H1 (cell line): ENCODE measurements at regions not wholly inside any gene's neighbourhood (a gene's known extent, or its start where the extent isn't known, plus 50 kb on each side); places are given as distances from the start of the nearest gene placed in this dataset.

Experiments
- CTCF ChIA-PET: fragments of 300-600 bp; sonication (Branson Sonifier 250); formaldehyde crosslinking; loops from one replicate; lab custom pipeline; 2021; ENCODE audit not compliant: partially characterized antibody; lab: Charles Lee
- POLR2A ChIA-PET: fragments of 300-600 bp; sonication (Branson Sonifier 250); formaldehyde crosslinking; loops from one replicate; lab custom pipeline; 2021; ENCODE audit warnings: inconsistent platforms; ENCODE audit not compliant: partially characterized antibody; lab: Charles Lee
- DNase-seq, 2 experiments: peaks; one replicate each; pipeline versions ENCODE4 v3.0.0 to v3.0.0-alpha.2; 2010 to 2022; ENCODE audit warnings: low spot score in 2 of 2, low read depth in 1 of 2, mixed read lengths in 1 of 2
- FAIRE-seq: peaks from 2 replicates; lab custom pipeline; 2011; peaks lifted over from hg19 to GRCh38; lab: Jason Lieb, UNC
- H2AFZ ChIP-seq: 2 replicates; pipeline ENCODE4 v1.8.1; 2012; ENCODE audit warnings: low read length, inconsistent platforms
- H2AK5ac ChIP-seq: 2 replicates; pipeline ENCODE4 v1.6.1; 2013; ENCODE audit warnings: low read depth, low read length
- H2BK120ac ChIP-seq: replicated peaks from 2 replicates; pipeline ENCODE3; 2013; ENCODE audit warnings: low read depth, low read length, inconsistent platforms
- H2BK12ac ChIP-seq: 2 replicates; pipeline ENCODE4 v1.6.1; 2013; ENCODE audit warnings: low read depth, low read length
- H2BK15ac ChIP-seq: 2 replicates; pipeline ENCODE4 v1.6.1; 2013; ENCODE audit warnings: low read length
- H2BK20ac ChIP-seq: 2 replicates; pipeline ENCODE4 v1.6.1; 2013; ENCODE audit warnings: low read length
- H2BK5ac ChIP-seq: 2 replicates; pipeline ENCODE4 v1.6.1; 2013; ENCODE audit warnings: low read depth, low read length
- H3K14ac ChIP-seq: 2 replicates; pipeline ENCODE4 v1.6.1; 2013; ENCODE audit warnings: inconsistent platforms; ENCODE audit not compliant: insufficient read length
- H3K18ac ChIP-seq: 2 replicates; pipeline ENCODE4 v1.6.1; 2013; ENCODE audit warnings: low read length; ENCODE audit errors: extremely low read depth
- H3K23ac ChIP-seq: 2 replicates; pipeline ENCODE4 v1.6.1; 2013; ENCODE audit warnings: inconsistent platforms; ENCODE audit not compliant: insufficient read length
- H3K23me2 ChIP-seq: 2 replicates; pipeline ENCODE4 v1.6.1; 2013; ENCODE audit warnings: low read depth, low read length
- H3K27ac ChIP-seq: 2 replicates; pipeline ENCODE4 v1.6.1; 2011; ENCODE audit warnings: low read depth, low read length, inconsistent platforms
- H3K27me3 ChIP-seq, 4 experiments: replicated peaks in 1 of 4; 1 replicate in 1 of 4; 2 replicates in 3 of 4; pipeline versions ENCODE4 v1.6.1 to v1.8.1; 2011 to 2013; ENCODE audit warnings: low read length in 3 of 4, mild to moderate bottlenecking in 3 of 4, inconsistent platforms in 2 of 4, mixed read lengths in 2 of 4, moderate library complexity in 1 of 4; ENCODE audit not compliant: control insufficient read depth in 3 of 4, insufficient read depth in 3 of 4; ENCODE audit errors: extremely low read depth in 1 of 4
- H3K36me3 ChIP-seq, 4 experiments: 2 replicates each; pipeline versions ENCODE4 v1.6.1 to v1.8.1; 2011 to 2013; ENCODE audit warnings: mild to moderate bottlenecking in 4 of 4, low read length in 3 of 4, moderate library complexity in 2 of 4, control low read depth in 1 of 4, inconsistent platforms in 1 of 4; ENCODE audit not compliant: insufficient read depth in 4 of 4, control insufficient read depth in 2 of 4
- H3K4ac ChIP-seq: replicated peaks from 2 replicates; pipeline ENCODE3; 2013; ENCODE audit warnings: low read length, low read depth, mixed read lengths, inconsistent platforms; ENCODE audit not compliant: insufficient read length
- H3K4me1 ChIP-seq, 4 experiments: replicated peaks in 1 of 4; 1 replicate in 1 of 4; 2 replicates in 3 of 4; pipeline versions ENCODE4 v1.6.1 to v1.8.1; 2011 to 2013; ENCODE audit warnings: low read length in 3 of 4, inconsistent platforms in 2 of 4, mixed read lengths in 1 of 4; ENCODE audit not compliant: insufficient read depth in 4 of 4, control insufficient read depth in 3 of 4
- H3K4me2 ChIP-seq, 2 experiments: 2 replicates each; pipeline versions ENCODE4 v1.6.1 to v1.8.1; 2011 to 2013; ENCODE audit warnings: low read depth in 2 of 2, low read length in 2 of 2, control low read depth in 1 of 2, inconsistent platforms in 1 of 2, mild to moderate bottlenecking in 1 of 2; ENCODE audit not compliant: insufficient read depth in 1 of 2
- H3K4me3 ChIP-seq, 4 experiments: fragments of 200-600, 300-600 bp in 1 of 4; sonication (generic), shearing (Covaris generic), sonication (Bioruptor Twin) in 1 of 4; 2 replicates each; pipeline versions ENCODE4 v1.5.1 to v1.8.1; 2011 to 2016; ENCODE audit warnings: low read length in 4 of 4, low read depth in 3 of 4, control low read depth in 2 of 4, inconsistent platforms in 2 of 4, mild to moderate bottlenecking in 2 of 4, mixed read lengths in 1 of 4, moderate library complexity in 1 of 4; ENCODE audit not compliant: insufficient read depth in 2 of 4; ENCODE audit errors: extremely low read depth in 1 of 4
- H3K56ac ChIP-seq: replicated peaks from 2 replicates; pipeline ENCODE3; 2013; ENCODE audit warnings: low read depth, mild to moderate bottlenecking, mixed read lengths, low read length, inconsistent platforms; ENCODE audit not compliant: insufficient read length
- H3K79me1 ChIP-seq: 2 replicates; pipeline ENCODE4 v1.6.1; 2013; ENCODE audit warnings: low read depth, low read length, control low read depth
- H3K79me2 ChIP-seq, 2 experiments: 2 replicates each; pipeline versions ENCODE4 v1.6.1 to v1.8.1; 2012 to 2013; ENCODE audit warnings: low read length in 2 of 2, mild to moderate bottlenecking in 2 of 2, inconsistent platforms in 1 of 2; ENCODE audit not compliant: insufficient read depth in 2 of 2, control insufficient read depth in 1 of 2
- H3K9ac ChIP-seq, 4 experiments: replicated peaks in 1 of 4; 1 replicate in 1 of 4; 2 replicates in 3 of 4; pipeline versions ENCODE4 v1.6.1 to v1.8.1; 2011 to 2013; ENCODE audit warnings: low read depth in 3 of 4, low read length in 3 of 4, control low read depth in 2 of 4, mild to moderate bottlenecking in 2 of 4, moderate library complexity in 2 of 4, inconsistent platforms in 1 of 4; ENCODE audit errors: extremely low read depth in 1 of 4
- H3K9me3 ChIP-seq, 2 experiments: 2 replicates each; pipeline versions ENCODE4 v1.6.1 to v1.8.1; 2012 to 2013; ENCODE audit warnings: mild to moderate bottlenecking in 2 of 2, moderate library complexity in 2 of 2, control low read depth in 1 of 2, inconsistent platforms in 1 of 2, low read depth in 1 of 2, low read length in 1 of 2, mixed read lengths in 1 of 2; ENCODE audit not compliant: insufficient read depth in 2 of 2
- H4K20me1 ChIP-seq, 2 experiments: replicated peaks in 1 of 2; 2 replicates each; pipeline versions ENCODE3 to v1.8.1; 2011 to 2013; ENCODE audit warnings: inconsistent platforms in 2 of 2, low read length in 2 of 2, mild to moderate bottlenecking in 1 of 2; ENCODE audit not compliant: insufficient read depth in 2 of 2, control insufficient read depth in 1 of 2
- H4K5ac ChIP-seq: 2 replicates; pipeline ENCODE4 v1.6.1; 2013; ENCODE audit warnings: low read length, low read depth, mixed read lengths, inconsistent platforms; ENCODE audit not compliant: insufficient read length
- H4K8ac ChIP-seq: 2 replicates; pipeline ENCODE4 v1.8.0; 2013; ENCODE audit warnings: mild to moderate bottlenecking, moderate library complexity, low read length, inconsistent platforms; ENCODE audit not compliant: insufficient read depth; ENCODE audit errors: extremely low read depth
- H4K91ac ChIP-seq: replicated peaks from 2 replicates; pipeline ENCODE3; 2013; ENCODE audit warnings: low read length, mixed read lengths, inconsistent platforms; ENCODE audit not compliant: insufficient read length
- BCL11A ChIP-seq, 2 experiments: IDR thresholded peaks; one replicate each; pipeline ENCODE4 v1.6.1; 2011; ENCODE audit warnings: low read depth in 2 of 2, low read length in 2 of 2, mild to moderate bottlenecking in 2 of 2
- GTF2F1 ChIP-seq: IDR thresholded peaks from 2 replicates; pipeline ENCODE4 v1.6.1; 2012; ENCODE audit warnings: low read depth, low read length, improper control_type of control experiment, borderline replicate concordance
- JUN ChIP-seq: IDR thresholded peaks from 2 replicates; pipeline ENCODE4 v1.6.1; 2011; ENCODE audit warnings: low read depth, mild to moderate bottlenecking, improper control_type of control experiment, low read length
- JUND ChIP-seq: IDR thresholded peaks from 2 replicates; pipeline ENCODE4 v1.6.1; 2011; ENCODE audit warnings: mild to moderate bottlenecking, improper control_type of control experiment, low read length
- NRF1 ChIP-seq: IDR thresholded peaks from 2 replicates; pipeline ENCODE4 v1.6.1; 2011; ENCODE audit warnings: mild to moderate bottlenecking, low read depth, low read length, improper control_type of control experiment
- PHF8 ChIP-seq: fragments of 200-600 bp; sonication (generic); conservative IDR thresholded peaks from 2 replicates; pipeline ENCODE4 v1.7.1; 2012; ENCODE audit warnings: low read depth, mild to moderate bottlenecking, inconsistent platforms, low read length, moderate library complexity
- SP2 ChIP-seq: IDR thresholded peaks from 2 replicates; pipeline ENCODE4 v1.6.1; 2012; ENCODE audit warnings: mild to moderate bottlenecking, low read length, inconsistent platforms
- TAF1 ChIP-seq: IDR thresholded peaks from 2 replicates; pipeline ENCODE4 v1.6.1; 2011; ENCODE audit warnings: mild to moderate bottlenecking, low read depth, low read length
- WGBS, 2 experiments: shearing (Covaris generic) in 1 of 2; methylation state at CpG; one replicate each; pipeline versions ENCODE4 v1.1.6 to v1.1.7; 2013 to 2015; ENCODE audit warnings: low lambda C conversion rate in 2 of 2, mixed read lengths in 2 of 2, inconsistent platforms in 1 of 2, low coverage in 1 of 2, missing lambda C conversion rate in 1 of 2; ENCODE audit not compliant: insufficient replicate concordance in 2 of 2, insufficient coverage in 1 of 2, insufficient read length in 1 of 2; ENCODE audit errors: extremely low coverage in 1 of 2, missing lambda C conversion rate in 1 of 2; 5-methylcytosine and 5-hydroxymethylcytosine counted together

DNA sequence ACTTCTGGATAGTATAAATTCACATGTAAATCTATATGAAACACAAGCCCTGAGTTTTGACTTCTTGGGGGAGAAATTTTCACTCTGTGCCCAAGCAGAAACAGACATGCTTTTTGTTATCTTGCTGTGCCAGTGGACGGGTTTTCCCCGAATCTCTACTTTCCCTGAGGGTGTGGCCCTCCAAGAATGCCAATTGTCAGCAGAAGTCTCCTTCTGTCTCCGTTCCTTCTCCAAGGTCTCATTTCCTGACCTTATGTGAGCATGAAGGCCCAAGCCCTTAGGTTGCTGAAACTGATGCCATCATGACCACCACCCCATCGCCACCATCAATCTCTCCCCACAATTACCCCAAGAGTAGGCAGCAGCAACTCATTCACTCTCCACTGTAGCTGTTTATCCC lies 253.8 kb downstream of the XXYLT1 start:
- Histone ChIP-seq H3K14ac (no peak overlapping the region), H2BK120ac (no peak overlapping the region), H4K91ac (no peak overlapping the region), H2BK12ac (no peak overlapping the region), H3K23me2 (no peaks in the 10 kb centered on the region; the same call in 1 of the 2 replicates), H3K9me3 (no peaks in the 10 kb centered on the region), H4K20me1 (no peaks in the 10 kb centered on the region), H4K8ac (no peak overlapping the region), H3K79me2 (no peaks in the 10 kb centered on the region), H2BK5ac (no peak overlapping the region), H3K79me1 (no peaks in the 10 kb centered on the region), H3K27me3 (no peaks in the 10 kb centered on the region; a peak in 1 of 7 replicates), H3K4me3 (no peak overlapping the region), H3K4ac (no peak overlapping the region), H3K18ac (no peak overlapping the region), H4K5ac (no peak overlapping the region), H3K9ac (no peak overlapping the region), H3K23ac (no peak overlapping the region), H3K4me2 (no peak overlapping the region), H3K36me3 (no peaks in the 10 kb centered on the region), H2BK20ac (no peak overlapping the region), H3K27ac (no peak overlapping the region), H2BK15ac (no peak overlapping the region), H2AK5ac (no peak overlapping the region)
- ChIA-PET POLR2A (no interaction called here), CTCF (interaction anchor here (0.6 to 5.7 kb wide), 4 partner anchors 15 to 329 kb away, joined by 3 to 33 read pairs (median 4); no protein-coding TSS in a partner anchor)
- FAIRE-seq (no peak), DNase-seq (no peak)
- 72% methylated on average over 4 of the region's 4 CpGs; no CpG with 5 or more reads in 1 of the 2 experiments for WGBS, 2 experiments
- TF ChIP-seq SP2: no peak
- no peak for TF ChIP-seq JUN
- TF ChIP-seq GTF2F1: no peak
- TF ChIP-seq TAF1: no peak
- TF ChIP-seq NRF1: no peak
- TF ChIP-seq PHF8: no peak
- no peak for TF ChIP-seq BCL11A (IDR thresholded peaks at IDR 0.05; ENCODE audit: low read depth in 2 of 2, low read length in 2 of 2)
- no peak for TF ChIP-seq JUND
- TF ChIP-seq, all 59 proteins: peak for 0
- Histone ChIP-seq H2AFZ (no peak overlapping the region), H3K4me1 (no peaks in the 10 kb centered on the region), H3K56ac (no peak overlapping the region)
